GM20000 (cell line): ENCODE measurements at regions not wholly inside any gene's neighbourhood (a gene's known extent, or its start where the extent isn't known, plus 50 kb on each side); places are given as distances from the start of the nearest gene placed in this dataset.

Source experiments
- DNase-seq: peaks from one replicate; pipeline ENCODE4 v3.0.0; 2012; ENCODE audit warnings: low spot score
- CTCF ChIP-seq: IDR thresholded peaks from 2 replicates; pipeline ENCODE4 v1.5.1; 2012; ENCODE audit warnings: mild to moderate bottlenecking, control low read depth; ENCODE audit errors: extremely low read depth, missing control alignments

GRCh38 chr2:16507655-16508489, 157.8 kb downstream of the CYRIA start:
- no peak for DNase-seq
- TF ChIP-seq CTCF, result no peak

DNA sequence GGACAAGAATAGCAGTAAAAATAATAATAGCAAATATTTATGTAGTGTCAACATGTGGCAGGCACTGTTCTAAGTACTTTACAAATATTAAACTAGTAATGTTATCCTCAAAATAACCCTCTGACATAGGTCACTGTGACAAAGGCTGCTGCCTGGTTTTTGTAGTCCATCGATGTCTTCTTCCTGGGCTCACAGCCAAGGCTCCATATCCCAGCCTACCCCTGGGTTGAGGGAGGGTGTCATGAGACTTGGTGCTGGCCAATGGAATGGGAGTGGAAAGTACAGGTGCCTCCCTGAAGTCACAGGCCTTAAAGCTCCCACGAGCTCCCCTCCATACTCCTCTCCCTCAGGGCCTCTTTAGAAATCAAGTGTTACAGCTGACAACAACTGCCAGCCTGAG, 159.3 kb downstream of the CYRIA start:
- TF ChIP-seq CTCF, result no peak
- no peak for DNase-seq

DNA sequence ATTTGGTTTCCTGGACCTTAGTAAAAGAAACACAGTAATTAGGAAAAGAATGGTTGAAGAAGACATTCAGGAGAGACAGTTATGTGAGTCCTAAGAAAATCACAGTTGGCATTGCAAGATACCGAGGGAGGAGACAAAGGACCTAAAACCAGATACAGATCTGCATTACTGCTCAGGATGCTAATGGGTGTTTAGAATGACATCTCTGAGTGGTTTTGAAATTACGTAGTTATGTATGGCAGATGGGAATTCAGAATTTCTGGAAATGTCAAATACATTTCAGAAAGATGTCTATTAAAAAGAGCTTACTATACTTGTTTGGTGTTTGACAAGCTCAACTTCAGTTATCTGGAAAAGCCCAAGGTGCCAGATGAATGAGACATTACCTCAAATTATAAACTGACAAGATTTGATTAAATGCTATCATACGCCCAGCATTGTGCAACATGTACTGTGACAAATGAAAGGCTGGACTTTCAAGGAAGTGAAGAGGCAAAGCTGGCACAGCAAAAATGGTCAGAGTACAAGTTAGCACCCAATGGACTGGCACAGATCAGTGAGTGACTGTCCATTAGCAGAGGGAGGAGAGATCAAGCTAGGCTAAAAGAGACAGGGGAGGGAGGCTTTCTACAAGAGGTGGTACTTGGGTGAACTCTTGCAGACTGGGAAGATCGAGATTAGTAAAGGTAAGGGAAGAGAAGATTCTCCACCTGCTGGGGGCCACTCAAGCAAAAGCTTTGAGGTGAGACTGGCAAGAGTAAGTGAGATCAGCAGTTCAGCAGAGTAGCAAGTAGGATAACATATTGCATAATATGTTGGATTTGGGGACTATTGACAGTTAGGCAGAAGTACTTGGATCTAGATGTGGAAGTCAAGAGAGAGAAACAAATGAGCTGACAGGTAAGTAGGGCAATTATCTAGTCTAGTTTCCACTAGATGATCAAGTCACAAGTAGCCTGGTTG, 168.9 kb downstream of the CYRIA start:
- TF ChIP-seq CTCF, result no peak
- DNase-seq, result no peak

- TF ChIP-seq CTCF, result no peak
- no peak for DNase-seq
Observed at GRCh38 chr2:16495509-16496208, 170.0 kb downstream of the CYRIA start.

DNA sequence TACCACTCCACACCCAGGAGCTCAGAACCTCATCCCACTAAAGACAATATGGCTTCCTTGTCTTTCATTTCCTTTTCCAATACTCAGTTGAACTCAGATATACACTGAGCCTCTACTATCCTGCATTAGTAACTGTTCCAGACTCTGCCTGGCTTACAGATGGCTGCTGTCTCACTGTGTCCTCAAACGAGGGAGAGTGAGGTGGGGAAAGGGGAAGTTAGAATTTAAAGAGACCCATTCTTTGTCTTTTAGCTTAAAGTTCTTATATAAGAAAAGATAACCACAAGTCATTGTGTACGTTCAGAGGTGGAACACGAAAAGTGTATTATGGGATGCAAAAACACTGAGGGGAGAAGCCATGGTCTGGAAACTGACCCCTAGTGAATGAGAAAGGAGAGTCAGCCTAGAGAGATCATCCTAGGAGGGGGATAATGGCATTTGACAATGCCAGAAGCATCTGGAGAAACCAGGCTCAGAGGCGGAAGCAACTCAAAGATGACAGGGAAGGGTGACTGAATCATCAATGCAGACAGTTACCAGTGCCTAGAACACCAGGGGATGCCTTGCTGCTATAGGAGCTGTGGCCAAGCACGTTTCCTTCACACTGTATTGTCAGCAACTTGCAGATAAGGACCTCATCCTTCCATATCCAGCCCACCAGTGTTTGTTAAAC, 170.7 kb downstream of the CYRIA start:
- TF ChIP-seq CTCF, result no peak
- DNase-seq, result no peak

DNA sequence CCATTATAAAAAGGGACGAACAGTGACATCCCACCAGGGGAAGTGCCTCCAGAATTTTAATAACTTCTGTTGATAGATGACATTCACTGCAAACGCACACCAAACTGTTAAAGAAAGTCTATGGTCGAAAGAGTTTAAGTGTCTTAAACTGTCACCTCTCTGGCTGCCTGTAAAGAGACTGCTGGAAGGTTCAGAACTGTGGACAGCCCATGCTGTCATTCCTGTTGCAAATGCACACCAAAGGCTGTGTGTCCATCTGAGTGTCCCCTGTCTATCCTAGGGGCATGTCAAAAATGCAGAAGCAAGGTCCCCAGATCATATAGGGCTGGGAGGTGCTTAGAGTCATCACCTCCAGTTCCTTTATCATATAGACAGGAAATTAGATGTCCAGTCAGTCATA, 171.8 kb downstream of the CYRIA start:
- TF ChIP-seq CTCF, result no peak
- no peak for DNase-seq
